HG03432 (cell line): ENCODE measurements at regions not wholly inside any gene's neighbourhood (a gene's known extent, or its start where the extent isn't known, plus 50 kb on each side); places are given as distances from the start of the nearest gene placed in this dataset.
"Not testable (repeated sequence)": the region's sequence is repeated elsewhere in the genome, so short reads cannot be mapped to it uniquely, and the experiment has no call there.

Experiments used
- ATAC-seq: cut with Tn5 transposase; IDR thresholded peaks from one replicate; pipeline ENCODE4 v1.9.1; 2021; ENCODE audit warnings: mild to moderate bottlenecking, moderate library complexity; ENCODE audit not compliant: unreplicated experiment

GRCh38 chr12:63508543-63508942 lies 159.8 kb downstream of the DPY19L2 start:
- no peak for ATAC-seq

GRCh38 chr12:63499567-63499966 lies 168.7 kb downstream of the DPY19L2 start:
- no peak for ATAC-seq

- ATAC-seq = no peak
These were observed 170.1 kb downstream of the DPY19L2 start for GRCh38 chr12:63498239-63498638.

- no peak for ATAC-seq
These were observed 171.6 kb downstream of the DPY19L2 start for GRCh38 chr12:63496654-63497053.

- no peak for ATAC-seq
These were observed 172.3 kb downstream of the DPY19L2 start for GRCh38 chr12:63495974-63496373.

GRCh38 chr12:63493357-63493756 lies 174.9 kb downstream of the DPY19L2 start:
- not testable (repeated sequence) for ATAC-seq

- ATAC-seq = no peak
These were observed 188.1 kb downstream of the DPY19L2 start for GRCh38 chr12:63480186-63480585.

GRCh38 chr12:63470161-63470560 lies 198.1 kb downstream of the DPY19L2 start:
- no peak for ATAC-seq

- no peak for ATAC-seq
These were observed 200.3 kb downstream of the DPY19L2 start for GRCh38 chr12:63467951-63468350.

- ATAC-seq = no peak
These were observed 210.4 kb downstream of the DPY19L2 start for GRCh38 chr12:63457857-63458256.

- no peak for ATAC-seq
These were observed 210.9 kb downstream of the DPY19L2 start for GRCh38 chr12:63457428-63457827.

GRCh38 chr12:63450816-63451215 lies 217.5 kb downstream of the DPY19L2 start:
- no peak for ATAC-seq

- ATAC-seq = no peak
These were observed 218.0 kb downstream of the DPY19L2 start for GRCh38 chr12:63450334-63450733.

- no peak for ATAC-seq
These were observed 222.9 kb downstream of the DPY19L2 start for GRCh38 chr12:63445224-63445880.

- no peak for ATAC-seq
These were observed 228.2 kb downstream of the DPY19L2 start for GRCh38 chr12:63440048-63440447.

- not testable (repeated sequence) for ATAC-seq
These were observed 233.9 kb downstream of the DPY19L2 start for GRCh38 chr12:63434384-63434783.

- not testable (repeated sequence) for ATAC-seq
These were observed 240.3 kb downstream of the DPY19L2 start for GRCh38 chr12:63427969-63428368.

GRCh38 chr12:63427029-63427428 lies 241.3 kb downstream of the DPY19L2 start:
- not testable (repeated sequence) for ATAC-seq

GRCh38 chr12:63424671-63425070 lies 243.6 kb downstream of the DPY19L2 start:
- ATAC-seq = no peak

GRCh38 chr12:63423839-63424238 lies 244.5 kb downstream of the DPY19L2 start:
- no peak for ATAC-seq

- ATAC-seq = peak; percentile 98
These were observed 248.1 kb downstream of the DPY19L2 start for GRCh38 chr12:63420206-63420644.

- ATAC-seq = no peak
These were observed 249.1 kb downstream of the DPY19L2 start for GRCh38 chr12:63419154-63419553.

- ATAC-seq = no peak
These were observed 251.5 kb downstream of the DPY19L2 start for GRCh38 chr12:63416788-63417187.
